NCI-H524 treated with DMSO at 0.1 percent for 48 hours (cell line): ENCODE measurements at regions not wholly inside any gene's neighbourhood (a gene's known extent, or its start where the extent isn't known, plus 50 kb on each side); places are given as distances from the start of the nearest gene placed in this dataset.
"Not testable (repeated sequence)": the region's sequence is repeated elsewhere in the genome, so short reads cannot be mapped to it uniquely, and the experiment has no call there.

ENCODE experiments used
- DNase-seq: peaks from one replicate; lab custom pipeline; 2025; lab: John Stamatoyannopoulos, UW

- no peak for DNase-seq
Observed at GRCh38 chr2:34703292-34703691, 1104.2 kb upstream of the FAM98A start.

GRCh38 chr2:34702391-34702790 lies 1103.3 kb upstream of the FAM98A start:
- not testable (repeated sequence) for DNase-seq

GRCh38 chr2:34677591-34677990 lies 1078.5 kb upstream of the FAM98A start:
- DNase-seq: not testable (repeated sequence)

- not testable (repeated sequence) for DNase-seq
Observed at GRCh38 chr2:34677119-34677531, 1078.0 kb upstream of the FAM98A start.

- no peak for DNase-seq
Observed at GRCh38 chr2:34670482-34670881, 1071.4 kb upstream of the FAM98A start.

GRCh38 chr2:34666821-34667220 lies 1067.7 kb upstream of the FAM98A start:
- DNase-seq: no peak

- DNase-seq: no peak
Observed at GRCh38 chr2:34664266-34664665, 1065.2 kb upstream of the FAM98A start.

- no peak for DNase-seq
Observed at GRCh38 chr2:34663314-34663713, 1064.2 kb upstream of the FAM98A start.

GRCh38 chr2:34660741-34661140 lies 1061.6 kb upstream of the FAM98A start:
- DNase-seq: no peak

GRCh38 chr2:34656632-34657031 lies 1057.5 kb upstream of the FAM98A start:
- DNase-seq: no peak

GRCh38 chr2:34652636-34653035 lies 1053.5 kb upstream of the FAM98A start:
- no peak for DNase-seq

GRCh38 chr2:34646901-34647300 lies 1047.8 kb upstream of the FAM98A start:
- DNase-seq: no peak

- DNase-seq: no peak
Observed at GRCh38 chr2:34632327-34632726, 1033.2 kb upstream of the FAM98A start.

GRCh38 chr2:34627003-34627402 lies 1027.9 kb upstream of the FAM98A start:
- DNase-seq: no peak

- no peak for DNase-seq
Observed at GRCh38 chr2:34604164-34604563, 1005.1 kb upstream of the FAM98A start.

- no peak for DNase-seq
Observed at GRCh38 chr2:34602262-34602661, 1003.2 kb upstream of the FAM98A start.

GRCh38 chr2:34601561-34601960 lies 1002.5 kb upstream of the FAM98A start:
- no peak for DNase-seq

GRCh38 chr2:34578641-34579040 lies 979.5 kb upstream of the FAM98A start:
- no peak for DNase-seq

GRCh38 chr2:34570266-34570872 lies 971.3 kb upstream of the FAM98A start:
- no peak for DNase-seq

- DNase-seq: no peak
Observed at GRCh38 chr2:34567128-34567527, 968.0 kb upstream of the FAM98A start.

- DNase-seq: no peak
Observed at GRCh38 chr2:34552337-34552736, 953.2 kb upstream of the FAM98A start.

- no peak for DNase-seq
Observed at GRCh38 chr2:34549710-34550345, 950.7 kb upstream of the FAM98A start.

- DNase-seq: no peak
Observed at GRCh38 chr2:34547900-34548299, 948.8 kb upstream of the FAM98A start.

- no peak for DNase-seq
Observed at GRCh38 chr2:34547340-34547739, 948.2 kb upstream of the FAM98A start.
